Liver (tissue), 3 donors: ENCODE measurements at regions not wholly inside any gene's neighbourhood (a gene's known extent, or its start where the extent isn't known, plus 50 kb on each side); places are given as distances from the start of the nearest gene placed in this dataset.

Experiments
- CTCF ChIP-seq: fragments of 150-350 bp; IDR thresholded peaks from 2 replicates; pipeline ENCODE4 v1.5.1; 2017; ENCODE audit warnings: improper control_type of control experiment, low read depth, low read length; ENCODE audit not compliant: missing input control
- JUND ChIP-seq, 2 donors: IDR thresholded peaks; 2 replicates each; pipeline ENCODE4 v1.6.1; 2016; ENCODE audit warnings: antibody characterized with exemption in 2 of 2
- REST ChIP-seq: IDR thresholded peaks from 2 replicates; pipeline ENCODE4 v1.6.1; 2016; ENCODE audit warnings: antibody characterized with exemption, mild to moderate bottlenecking
- TAF1 ChIP-seq: conservative IDR thresholded peaks from 2 replicates; pipeline ENCODE4 v1.6.1; 2016; ENCODE audit warnings: antibody characterized with exemption, mild to moderate bottlenecking
- donor health status: healthy.
- donor health status: healthy.

- TF ChIP-seq CTCF (no peak), REST (no peak), JUND (IDR thresholded peaks at IDR 0.05) (no peak), TAF1 (no peak)
Measured at GRCh38 chr21:27320868-27321267, 354.0 kb upstream of the ADAMTS5 start.
